HEK293 (cell line): ENCODE measurements at regions not wholly inside any gene's neighbourhood (a gene's known extent, or its start where the extent isn't known, plus 50 kb on each side); places are given as distances from the start of the nearest gene placed in this dataset.
"Not testable (repeated sequence)": the region's sequence is repeated elsewhere in the genome, so short reads cannot be mapped to it uniquely, and the experiment has no call there.

Source experiments
- CTCF ChIP-seq: fragments of 450-650 bp; formaldehyde crosslinking; IDR thresholded peaks from 2 replicates; pipeline ENCODE4 v1.5.1; 2016; ENCODE audit warnings: missing biosample characterization, missing genetic modification characterization
- PATZ1 ChIP-seq: fragments of 450-650 bp; formaldehyde crosslinking; IDR thresholded peaks from 2 replicates; pipeline ENCODE4 v1.5.1; 2016; ENCODE audit warnings: missing biosample characterization, missing genetic modification characterization
- ZNF302 ChIP-seq: fragments of 450-650 bp; formaldehyde crosslinking; IDR thresholded peaks from 2 replicates; pipeline ENCODE4 v1.5.1; 2016; ENCODE audit warnings: missing biosample characterization, missing genetic modification characterization, low read depth
- ZNF670 ChIP-seq: fragments of 450-650 bp; formaldehyde crosslinking; IDR thresholded peaks from 2 replicates; pipeline ENCODE4 v1.5.1; 2016; ENCODE audit warnings: missing biosample characterization, missing genetic modification characterization, low read depth
- ZNF707 ChIP-seq: fragments of 450-650 bp; formaldehyde crosslinking; IDR thresholded peaks from 2 replicates; pipeline ENCODE4 v1.5.1; 2016; ENCODE audit warnings: missing biosample characterization, missing genetic modification characterization
- TF ChIP-seq, protein P1 (sequence below): fragments of 450-650 bp; formaldehyde crosslinking; IDR thresholded peaks from 2 replicates; pipeline ENCODE4 v1.5.1; 2016; ENCODE audit warnings: missing biosample characterization, missing genetic modification characterization, borderline replicate concordance

GRCh38 chr9:39624048-39624447 lies 268.6 kb downstream of the SPATA31A1 start:
- TF ChIP-seq ZNF670 (tag by site-specific recombination); PATZ1; ZNF707 (tag by site-specific recombination); CTCF (tag by site-specific recombination); ZNF302 (tag by site-specific recombination): not testable (repeated sequence)
- TF ChIP-seq, protein P1, sequence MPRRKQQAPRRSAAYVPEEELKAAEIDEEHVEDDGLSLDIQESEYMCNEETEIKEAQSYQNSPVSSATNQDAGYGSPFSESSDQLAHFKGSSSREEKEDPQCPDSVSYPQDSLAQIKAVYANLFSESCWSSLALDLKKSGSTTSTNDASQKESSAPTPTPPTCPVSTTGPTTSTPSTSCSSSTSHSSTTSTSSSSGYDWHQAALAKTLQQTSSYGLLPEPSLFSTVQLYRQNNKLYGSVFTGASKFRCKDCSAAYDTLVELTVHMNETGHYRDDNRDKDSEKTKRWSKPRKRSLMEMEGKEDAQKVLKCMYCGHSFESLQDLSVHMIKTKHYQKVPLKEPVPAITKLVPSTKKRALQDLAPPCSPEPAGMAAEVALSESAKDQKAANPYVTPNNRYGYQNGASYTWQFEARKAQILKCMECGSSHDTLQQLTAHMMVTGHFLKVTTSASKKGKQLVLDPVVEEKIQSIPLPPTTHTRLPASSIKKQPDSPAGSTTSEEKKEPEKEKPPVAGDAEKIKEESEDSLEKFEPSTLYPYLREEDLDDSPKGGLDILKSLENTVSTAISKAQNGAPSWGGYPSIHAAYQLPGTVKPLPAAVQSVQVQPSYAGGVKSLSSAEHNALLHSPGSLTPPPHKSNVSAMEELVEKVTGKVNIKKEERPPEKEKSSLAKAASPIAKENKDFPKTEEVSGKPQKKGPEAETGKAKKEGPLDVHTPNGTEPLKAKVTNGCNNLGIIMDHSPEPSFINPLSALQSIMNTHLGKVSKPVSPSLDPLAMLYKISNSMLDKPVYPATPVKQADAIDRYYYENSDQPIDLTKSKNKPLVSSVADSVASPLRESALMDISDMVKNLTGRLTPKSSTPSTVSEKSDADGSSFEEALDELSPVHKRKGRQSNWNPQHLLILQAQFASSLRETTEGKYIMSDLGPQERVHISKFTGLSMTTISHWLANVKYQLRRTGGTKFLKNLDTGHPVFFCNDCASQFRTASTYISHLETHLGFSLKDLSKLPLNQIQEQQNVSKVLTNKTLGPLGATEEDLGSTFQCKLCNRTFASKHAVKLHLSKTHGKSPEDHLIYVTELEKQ (tag by site-specific recombination), result not testable (repeated sequence)
